WTC11 (cell line): ENCODE measurements at regions not wholly inside any gene's neighbourhood (a gene's known extent, or its start where the extent isn't known, plus 50 kb on each side); places are given as distances from the start of the nearest gene placed in this dataset.

ENCODE experiments used
- ATAC-seq: fragments of 200-7000 bp; cut with Tn5 transposase; 2 replicates; pipeline ENCODE4 v1.10.0; 2021; ENCODE audit warnings: mild to moderate bottlenecking, moderate library complexity
- CTCF ChIA-PET: fragments of 300-600 bp; sonication (Branson Sonifier 250); formaldehyde crosslinking; loops from one replicate; lab custom pipeline; 2021; ENCODE audit warnings: antibody characterized with exemption; lab: Charles Lee
- POLR2A ChIA-PET: fragments of 350-600 bp; sonication (Branson Sonifier 250); formaldehyde crosslinking; loops from one replicate; lab custom pipeline; 2021; ENCODE audit warnings: antibody characterized with exemption; lab: Charles Lee
- DNase-seq: peaks from one replicate; pipeline ENCODE4 v3.0.0; 2021; ENCODE audit warnings: low spot score
- H3K27ac Mint-ChIP-seq: 2 replicates; pipeline ENCODE4 v1.8.0; 2021; ENCODE audit warnings: mixed read lengths
- H3K27me3 Mint-ChIP-seq: 2 replicates; pipeline ENCODE4 v1.8.0; 2021; ENCODE audit warnings: low read depth, mild to moderate bottlenecking, moderate library complexity, mixed read lengths
- H3K36me3 Mint-ChIP-seq: 2 replicates; pipeline ENCODE4 v1.8.0; 2021; ENCODE audit warnings: mixed read lengths
- H3K4me1 Mint-ChIP-seq: 2 replicates; pipeline ENCODE4 v1.8.0; 2022; ENCODE audit warnings: mixed read lengths
- H3K4me3 Mint-ChIP-seq: 2 replicates; pipeline ENCODE4 v1.8.0; 2021; ENCODE audit warnings: mild to moderate bottlenecking, moderate library complexity, mixed read lengths
- H3K9me3 Mint-ChIP-seq: 2 replicates; pipeline ENCODE4 v1.8.0; 2021; ENCODE audit warnings: mixed read lengths
- ATF2 ChIP-seq: sonication (generic); formaldehyde crosslinking; IDR thresholded peaks from 2 replicates; pipeline ENCODE4 v1.8.1; 2022; ENCODE audit warnings: low read depth, missing genetic modification reagents, borderline replicate concordance
- ETV6 ChIP-seq: sonication (generic); formaldehyde crosslinking; IDR thresholded peaks from 2 replicates; pipeline ENCODE4 v1.8.1; 2022; ENCODE audit warnings: mild to moderate bottlenecking, missing genetic modification reagents
- HMGA2 ChIP-seq: fragments of 250-450 bp; sonication (Bioruptor Pico); IDR thresholded peaks from 2 replicates; pipeline ENCODE4 v1.4.0; 2021; ENCODE audit warnings: mild to moderate bottlenecking, moderate library complexity
- IRF1 ChIP-seq: sonication (generic); formaldehyde crosslinking; IDR thresholded peaks from 2 replicates; pipeline ENCODE4 v1.8.0; 2023; ENCODE audit warnings: missing genetic modification reagents
- RELA ChIP-seq: sonication (generic); formaldehyde crosslinking; IDR thresholded peaks from 2 replicates; pipeline ENCODE4 v1.8.1; 2022; ENCODE audit warnings: missing genetic modification reagents, mild to moderate bottlenecking, borderline replicate concordance
- SMAD3 ChIP-seq: sonication (generic); formaldehyde crosslinking; IDR thresholded peaks from 2 replicates; pipeline ENCODE4 v1.8.0; 2022; ENCODE audit warnings: missing genetic modification reagents, mild to moderate bottlenecking, borderline replicate concordance
- SOX15 ChIP-seq: fragments of 250-450 bp; sonication (Bioruptor Pico); IDR thresholded peaks from 2 replicates; pipeline ENCODE4 v1.9.0; 2021; ENCODE audit warnings: mild to moderate bottlenecking
- TEAD4 ChIP-seq: sonication (generic); formaldehyde crosslinking; IDR thresholded peaks from 2 replicates; pipeline ENCODE4 v1.8.0; 2022; ENCODE audit warnings: mild to moderate bottlenecking, missing genetic modification reagents
- ZNF121 ChIP-seq: sonication (generic); formaldehyde crosslinking; IDR thresholded peaks from 2 replicates; pipeline ENCODE4 v1.8.0; 2023; ENCODE audit warnings: missing genetic modification reagents
- ZNF138 ChIP-seq: sonication (generic); formaldehyde crosslinking; conservative IDR thresholded peaks from 2 replicates; pipeline ENCODE4 v1.8.1; 2022; ENCODE audit warnings: mild to moderate bottlenecking, moderate library complexity, missing genetic modification reagents
- ZNF396 ChIP-seq: fragments of 250-450 bp; sonication (Bioruptor Pico); IDR thresholded peaks from 2 replicates; pipeline ENCODE4 v1.8.0; 2021; ENCODE audit warnings: mild to moderate bottlenecking, moderate library complexity, borderline replicate concordance
- TF ChIP-seq, protein P1 (sequence below): sonication (generic); formaldehyde crosslinking; IDR thresholded peaks from 2 replicates; pipeline ENCODE4 v1.8.1; 2023; ENCODE audit warnings: mild to moderate bottlenecking, missing genetic modification reagents, borderline replicate concordance
- TF ChIP-seq, protein P2 (sequence below): fragments of 250-450 bp; sonication (Bioruptor Pico); IDR thresholded peaks from 2 replicates; pipeline ENCODE4 v1.9.0; 2021; ENCODE audit warnings: mild to moderate bottlenecking
- TF ChIP-seq, protein P3 (sequence below): sonication (generic); formaldehyde crosslinking; IDR thresholded peaks from 2 replicates; pipeline ENCODE4 v1.8.0; 2022; ENCODE audit warnings: mild to moderate bottlenecking, missing genetic modification reagents

GRCh38 chr1:29956349-29957030, 720.2 kb downstream of the PTPRU start:
- Mint-ChIP-seq H3K9me3 (peaks cover 7% of the 10 kb centered on the region; the same call in 1 of the 2 replicates), H3K4me1 (peaks cover 15% of the 10 kb centered on the region), H3K36me3 (no peaks in the 10 kb centered on the region), H3K27me3 (no peaks in the 10 kb centered on the region), H3K27ac (no peak overlapping the region), H3K4me3 (no peak overlapping the region)
- DNase-seq (no peak), ATAC-seq (no peak)
- TF ChIP-seq ZNF121 (CRISPR knock-in tag) (no peak), HMGA2 (CRISPR knock-in tag) (no peak), RELA (CRISPR knock-in tag) (no peak)
- CTCF ChIA-PET, result no interaction called here
- POLR2A ChIA-PET, result interaction anchor here (0.5 kb wide), 1 partner anchor 36 kb away, joined by 4 read pairs; no protein-coding TSS in a partner anchor

GRCh38 chr1:29954591-29954990, 718.3 kb downstream of the PTPRU start:
- no peak for DNase-seq
- Mint-ChIP-seq H3K4me3 (no peak overlapping the region), H3K4me1 (peaks cover 15% of the 10 kb centered on the region), H3K36me3 (no peaks in the 10 kb centered on the region), H3K27ac (no peak overlapping the region), H3K27me3 (no peaks in the 10 kb centered on the region), H3K9me3 (peaks cover 14% of the 10 kb centered on the region)
- no peak for TF ChIP-seq ETV6
- no peak for TF ChIP-seq IRF1 (CRISPR knock-in tag)
- TF ChIP-seq ZNF138 (CRISPR knock-in tag), result no peak
- TF ChIP-seq, protein P1, sequence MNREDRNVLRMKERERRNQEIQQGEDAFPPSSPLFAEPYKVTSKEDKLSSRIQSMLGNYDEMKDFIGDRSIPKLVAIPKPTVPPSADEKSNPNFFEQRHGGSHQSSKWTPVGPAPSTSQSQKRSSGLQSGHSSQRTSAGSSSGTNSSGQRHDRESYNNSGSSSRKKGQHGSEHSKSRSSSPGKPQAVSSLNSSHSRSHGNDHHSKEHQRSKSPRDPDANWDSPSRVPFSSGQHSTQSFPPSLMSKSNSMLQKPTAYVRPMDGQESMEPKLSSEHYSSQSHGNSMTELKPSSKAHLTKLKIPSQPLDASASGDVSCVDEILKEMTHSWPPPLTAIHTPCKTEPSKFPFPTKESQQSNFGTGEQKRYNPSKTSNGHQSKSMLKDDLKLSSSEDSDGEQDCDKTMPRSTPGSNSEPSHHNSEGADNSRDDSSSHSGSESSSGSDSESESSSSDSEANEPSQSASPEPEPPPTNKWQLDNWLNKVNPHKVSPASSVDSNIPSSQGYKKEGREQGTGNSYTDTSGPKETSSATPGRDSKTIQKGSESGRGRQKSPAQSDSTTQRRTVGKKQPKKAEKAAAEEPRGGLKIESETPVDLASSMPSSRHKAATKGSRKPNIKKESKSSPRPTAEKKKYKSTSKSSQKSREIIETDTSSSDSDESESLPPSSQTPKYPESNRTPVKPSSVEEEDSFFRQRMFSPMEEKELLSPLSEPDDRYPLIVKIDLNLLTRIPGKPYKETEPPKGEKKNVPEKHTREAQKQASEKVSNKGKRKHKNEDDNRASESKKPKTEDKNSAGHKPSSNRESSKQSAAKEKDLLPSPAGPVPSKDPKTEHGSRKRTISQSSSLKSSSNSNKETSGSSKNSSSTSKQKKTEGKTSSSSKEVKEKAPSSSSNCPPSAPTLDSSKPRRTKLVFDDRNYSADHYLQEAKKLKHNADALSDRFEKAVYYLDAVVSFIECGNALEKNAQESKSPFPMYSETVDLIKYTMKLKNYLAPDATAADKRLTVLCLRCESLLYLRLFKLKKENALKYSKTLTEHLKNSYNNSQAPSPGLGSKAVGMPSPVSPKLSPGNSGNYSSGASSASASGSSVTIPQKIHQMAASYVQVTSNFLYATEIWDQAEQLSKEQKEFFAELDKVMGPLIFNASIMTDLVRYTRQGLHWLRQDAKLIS (CRISPR knock-in tag), result no peak
- TF ChIP-seq, protein P2, sequence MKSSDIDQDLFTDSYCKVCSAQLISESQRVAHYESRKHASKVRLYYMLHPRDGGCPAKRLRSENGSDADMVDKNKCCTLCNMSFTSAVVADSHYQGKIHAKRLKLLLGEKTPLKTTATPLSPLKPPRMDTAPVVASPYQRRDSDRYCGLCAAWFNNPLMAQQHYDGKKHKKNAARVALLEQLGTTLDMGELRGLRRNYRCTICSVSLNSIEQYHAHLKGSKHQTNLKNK (CRISPR knock-in tag), result no peak
- no peak for TF ChIP-seq ZNF396 (CRISPR knock-in tag)
- no peak for TF ChIP-seq SMAD3 (CRISPR knock-in tag)
- TF ChIP-seq, protein P3, sequence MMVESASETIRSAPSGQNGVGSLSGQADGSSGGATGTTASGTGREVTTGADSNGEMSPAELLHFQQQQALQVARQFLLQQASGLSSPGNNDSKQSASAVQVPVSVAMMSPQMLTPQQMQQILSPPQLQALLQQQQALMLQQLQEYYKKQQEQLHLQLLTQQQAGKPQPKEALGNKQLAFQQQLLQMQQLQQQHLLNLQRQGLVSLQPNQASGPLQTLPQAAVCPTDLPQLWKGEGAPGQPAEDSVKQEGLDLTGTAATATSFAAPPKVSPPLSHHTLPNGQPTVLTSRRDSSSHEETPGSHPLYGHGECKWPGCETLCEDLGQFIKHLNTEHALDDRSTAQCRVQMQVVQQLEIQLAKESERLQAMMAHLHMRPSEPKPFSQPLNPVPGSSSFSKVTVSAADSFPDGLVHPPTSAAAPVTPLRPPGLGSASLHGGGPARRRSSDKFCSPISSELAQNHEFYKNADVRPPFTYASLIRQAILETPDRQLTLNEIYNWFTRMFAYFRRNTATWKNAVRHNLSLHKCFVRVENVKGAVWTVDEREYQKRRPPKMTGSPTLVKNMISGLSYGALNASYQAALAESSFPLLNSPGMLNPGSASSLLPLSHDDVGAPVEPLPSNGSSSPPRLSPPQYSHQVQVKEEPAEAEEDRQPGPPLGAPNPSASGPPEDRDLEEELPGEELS (CRISPR knock-in tag), result no peak
- TF ChIP-seq ATF2 (CRISPR knock-in tag), result no peak
- no peak for TF ChIP-seq TEAD4 (CRISPR knock-in tag)
- no peak for TF ChIP-seq SOX15 (CRISPR knock-in tag)
- CTCF ChIA-PET, result interaction anchor here (1.6 kb wide), 1 partner anchor 53 kb away, joined by 3 read pairs; no protein-coding TSS in a partner anchor
- ATAC-seq, result no peak; the same call in 1 of the 2 replicates
- POLR2A ChIA-PET, result no interaction called here
